NCI-H2107 treated with DMSO at 0.1 percent for 48 hours (cell line): ENCODE measurements at regions not wholly inside any gene's neighbourhood (a gene's known extent, or its start where the extent isn't known, plus 50 kb on each side); places are given as distances from the start of the nearest gene placed in this dataset.
"Not testable (repeated sequence)": the region's sequence is repeated elsewhere in the genome, so short reads cannot be mapped to it uniquely, and the experiment has no call there.

Experiments used
- DNase-seq: peaks from one replicate; lab custom pipeline; 2025; ENCODE audit not compliant: unreplicated experiment; lab: John Stamatoyannopoulos, UW

DNA sequence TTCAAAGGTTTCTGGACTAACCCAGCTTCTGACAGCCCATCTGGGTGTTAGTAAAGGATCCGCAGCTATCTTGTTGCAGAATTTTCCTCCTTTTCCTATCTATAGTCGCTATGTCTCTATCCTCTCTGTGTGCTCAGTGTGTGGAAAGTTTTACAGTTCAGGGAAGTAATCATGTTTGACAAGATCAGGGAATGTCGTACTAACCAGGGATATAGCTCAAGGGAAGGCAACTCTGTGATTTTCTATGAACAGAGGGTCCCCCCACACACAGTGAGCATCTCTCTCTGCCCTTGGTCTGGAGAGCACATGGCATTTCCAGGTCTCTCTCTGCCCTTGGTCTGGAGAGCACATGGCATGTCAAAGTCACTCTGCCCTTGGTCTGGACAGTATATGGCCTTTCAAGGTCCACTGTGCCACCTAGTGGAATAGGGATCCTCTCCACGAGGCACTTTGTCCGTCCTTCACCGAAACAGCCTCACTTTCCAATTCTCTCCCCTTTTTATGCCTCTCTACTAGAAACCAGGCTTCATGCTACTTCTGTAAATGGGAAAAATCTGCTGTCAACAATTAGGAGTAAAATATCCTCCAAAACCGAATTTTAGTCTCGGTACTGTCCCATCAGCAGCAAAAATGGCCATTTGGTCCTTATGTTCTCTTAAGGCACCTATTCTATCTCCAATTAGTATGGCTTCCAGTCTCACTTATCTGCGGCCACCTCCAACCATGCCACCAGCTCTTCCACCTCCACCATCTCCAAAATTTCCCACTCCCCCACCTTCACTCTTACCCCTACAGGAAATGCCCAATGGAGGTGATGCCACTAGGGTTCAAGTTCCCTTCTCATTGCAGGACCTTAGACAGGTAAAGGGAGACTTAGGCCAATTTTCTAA is 88.7 kb downstream of the IGLL5 start:
- DNase-seq: no peak

DNA sequence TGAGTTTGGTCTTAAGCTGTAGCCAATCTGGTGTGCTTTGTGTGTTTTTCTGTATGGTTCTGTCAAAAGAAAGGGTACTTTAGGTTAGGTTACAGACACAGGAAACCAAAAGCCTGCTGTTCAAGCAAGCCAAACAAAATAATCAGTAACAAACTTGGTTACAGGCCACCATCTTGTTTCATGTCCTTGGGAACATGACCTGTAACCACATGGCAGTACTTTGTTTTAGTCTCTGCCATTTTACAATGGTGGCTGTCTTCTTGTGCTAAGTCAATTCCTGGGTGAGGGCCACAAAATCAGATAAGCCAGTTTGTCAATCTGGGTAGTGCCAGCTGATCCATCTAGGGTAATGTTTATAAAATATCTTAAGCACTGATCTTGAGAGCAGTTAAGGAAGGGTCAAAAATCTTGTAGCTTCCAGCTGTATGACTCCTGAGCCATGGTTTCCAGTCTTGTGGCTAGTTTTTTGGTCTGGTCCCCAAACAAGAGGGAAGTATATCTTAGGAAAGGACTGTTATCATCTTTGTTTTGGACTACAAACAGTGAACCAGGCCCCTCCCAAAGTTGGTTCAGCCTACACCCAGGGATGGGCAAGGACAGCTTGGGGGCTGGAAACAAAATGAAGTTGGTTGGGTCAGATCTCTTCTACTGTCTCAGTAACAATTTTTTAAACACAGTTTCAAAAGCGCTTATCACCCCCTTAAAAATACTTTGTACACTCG is 90.0 kb downstream of the IGLL5 start:
- DNase-seq: no peak

DNA sequence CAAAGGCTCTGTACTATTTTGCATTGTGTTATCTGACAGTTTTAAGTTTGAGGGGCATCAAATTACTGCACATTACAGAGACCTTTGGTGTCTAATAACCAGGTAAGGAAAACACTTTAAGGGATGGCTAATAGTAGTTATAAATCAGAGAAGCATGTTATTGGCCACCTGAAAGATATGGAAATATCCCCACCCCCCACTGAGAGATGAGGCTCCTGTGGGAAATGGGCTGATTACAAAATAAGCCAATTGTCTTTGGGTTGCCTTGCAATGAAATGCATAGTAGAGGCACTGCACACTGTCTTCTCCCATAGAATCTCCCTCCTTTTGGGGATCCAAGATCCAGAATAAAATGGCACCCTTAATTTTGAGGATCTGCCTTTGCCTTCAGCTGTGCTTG is 91.0 kb downstream of the IGLL5 start:
- no peak for DNase-seq

DNA sequence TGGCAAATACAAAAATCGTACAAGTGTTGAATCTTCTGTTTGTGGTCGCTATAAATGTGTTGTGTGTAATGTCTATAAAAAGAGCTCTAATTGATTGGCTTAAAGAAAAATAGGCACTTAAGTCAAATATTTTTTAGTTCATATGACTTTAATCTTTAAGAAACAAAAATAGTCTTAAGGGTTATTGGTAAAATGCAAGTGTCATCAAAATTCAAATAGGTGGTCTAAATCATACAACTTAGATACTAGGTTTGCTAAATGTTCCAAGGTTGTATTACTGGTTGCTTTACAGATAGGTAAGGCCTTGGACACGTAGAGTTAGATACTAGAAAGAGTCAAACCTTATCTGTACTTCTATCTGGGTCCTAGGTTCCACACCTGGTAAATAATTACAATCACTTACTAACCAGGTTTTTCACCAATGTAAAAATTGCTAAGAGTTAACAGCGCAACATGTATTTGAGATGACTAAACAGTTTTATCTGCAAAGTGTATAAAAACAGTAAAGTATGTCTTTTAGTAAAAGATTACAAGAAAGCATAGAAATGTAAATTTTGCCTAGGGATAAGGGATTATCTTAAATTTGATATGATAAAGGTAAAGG is 91.1 kb upstream of the GNAZ start:
- no peak for DNase-seq

DNA sequence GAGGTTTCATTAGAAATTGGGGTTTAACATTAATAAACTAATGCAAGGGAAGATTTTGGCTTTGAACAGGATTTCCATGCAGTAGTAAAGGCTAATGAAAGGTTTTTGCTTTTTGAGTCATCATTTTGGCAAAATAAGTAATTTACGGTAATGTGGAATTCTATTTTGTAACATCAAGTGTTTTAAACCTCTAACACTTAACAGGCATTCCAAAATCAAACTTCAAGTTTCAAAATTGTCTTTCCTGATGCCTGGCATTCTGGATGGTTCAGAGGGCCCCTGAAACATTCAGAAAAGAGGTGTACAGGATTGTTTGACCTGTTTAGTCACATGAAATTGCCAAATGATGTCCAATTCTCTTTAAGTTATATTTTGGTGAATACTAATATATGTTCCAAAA is 90.4 kb upstream of the GNAZ start:
- no peak for DNase-seq

DNA sequence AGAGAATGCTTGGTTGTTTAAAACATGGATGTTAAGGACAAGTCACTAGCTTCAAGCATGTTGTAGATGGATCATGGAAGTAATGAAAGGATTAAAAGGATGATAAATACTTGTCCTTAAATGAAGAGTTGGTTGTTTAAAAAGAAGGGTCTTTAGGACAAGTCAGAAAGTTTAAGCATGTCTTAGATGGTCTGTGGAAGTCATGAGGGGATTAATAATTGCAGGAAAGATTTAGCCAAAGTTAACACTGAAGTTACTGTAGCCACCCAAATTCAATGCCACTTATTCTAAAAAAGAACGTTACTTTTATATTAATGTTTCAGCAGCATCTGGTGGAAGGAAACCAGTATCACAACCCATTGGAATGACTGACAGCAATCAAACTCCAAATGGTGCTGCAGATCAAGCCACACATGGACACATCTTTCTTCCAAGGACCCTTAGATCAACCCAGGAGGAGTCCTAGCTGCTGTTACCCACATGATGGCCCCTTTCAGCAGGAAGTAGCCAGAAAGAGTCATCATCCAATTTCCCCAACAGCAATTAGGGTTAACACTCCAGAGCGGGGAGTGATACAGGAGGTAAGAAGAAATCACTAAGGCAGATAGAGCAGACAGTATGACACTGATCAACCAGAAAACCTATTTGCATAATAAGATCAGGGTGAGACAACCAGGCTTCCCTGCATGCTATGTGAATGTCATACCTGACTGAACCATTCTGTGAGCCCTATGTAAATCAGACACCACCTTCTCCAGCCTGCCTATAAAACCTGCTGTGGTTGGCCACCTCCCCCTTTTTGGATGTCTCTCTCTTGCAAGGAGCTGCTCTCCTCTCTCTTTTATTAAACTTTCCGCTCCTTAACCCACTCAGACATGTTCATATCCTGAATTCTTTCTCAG is 88.4 kb upstream of the GNAZ start:
- DNase-seq: no peak

DNA sequence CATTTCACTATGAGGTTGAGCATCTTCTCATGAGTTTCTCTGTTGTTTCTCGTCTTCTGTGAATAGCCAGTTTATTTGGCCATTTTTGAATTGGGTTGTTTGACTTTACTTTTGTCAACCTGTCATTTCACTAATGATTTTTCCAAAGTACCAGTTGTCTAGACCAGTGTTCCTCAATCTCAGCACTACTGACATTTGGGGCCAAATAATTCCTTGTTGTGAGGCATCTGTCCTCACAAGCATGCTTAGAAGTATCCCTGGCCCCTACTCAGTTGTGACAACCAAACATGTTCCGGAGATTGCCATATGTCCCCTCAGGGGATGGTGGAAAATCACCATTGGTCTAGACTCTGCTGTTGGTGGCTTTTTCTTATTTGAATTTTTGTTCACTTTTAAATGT is 87.7 kb upstream of the GNAZ start:
- DNase-seq: no peak

DNA sequence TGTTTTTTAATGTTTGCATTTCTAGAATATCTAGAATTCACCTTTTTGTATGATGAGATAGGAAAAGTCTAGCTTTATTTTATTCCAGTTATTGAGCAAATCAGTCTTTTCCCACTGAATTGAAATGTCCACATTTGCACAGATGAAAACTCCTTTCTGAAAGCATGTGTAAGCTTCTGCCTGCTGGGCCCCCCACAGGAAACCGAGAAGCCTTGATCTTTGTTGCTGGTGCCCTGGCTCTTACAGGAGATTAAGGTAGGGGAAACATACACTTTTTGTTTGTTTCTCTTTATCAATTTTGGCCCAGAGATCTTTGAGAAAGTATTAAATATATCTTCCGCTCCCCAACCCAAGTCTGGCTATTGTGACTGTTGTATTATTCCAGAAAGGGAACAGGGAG is 87.2 kb upstream of the GNAZ start:
- no peak for DNase-seq

DNA sequence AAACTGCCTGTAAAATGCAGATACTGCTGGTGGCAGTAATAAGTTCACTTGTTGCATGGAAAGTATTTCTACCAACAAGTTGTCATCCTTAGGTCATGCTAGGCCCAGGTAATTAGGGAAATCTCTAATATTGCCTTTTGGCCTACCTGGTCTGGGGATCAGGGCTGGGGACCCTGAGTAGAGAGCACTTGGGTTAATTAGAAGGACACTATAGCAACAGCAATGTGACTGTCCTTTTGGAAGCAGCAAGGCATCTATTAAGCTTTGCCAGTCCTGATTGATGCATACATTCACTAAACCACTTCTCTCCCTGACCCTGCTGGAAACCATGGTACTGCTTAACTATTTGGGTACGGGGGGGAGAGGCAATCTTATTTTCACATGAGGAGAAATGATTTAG is 86.5 kb upstream of the GNAZ start:
- no peak for DNase-seq

DNA sequence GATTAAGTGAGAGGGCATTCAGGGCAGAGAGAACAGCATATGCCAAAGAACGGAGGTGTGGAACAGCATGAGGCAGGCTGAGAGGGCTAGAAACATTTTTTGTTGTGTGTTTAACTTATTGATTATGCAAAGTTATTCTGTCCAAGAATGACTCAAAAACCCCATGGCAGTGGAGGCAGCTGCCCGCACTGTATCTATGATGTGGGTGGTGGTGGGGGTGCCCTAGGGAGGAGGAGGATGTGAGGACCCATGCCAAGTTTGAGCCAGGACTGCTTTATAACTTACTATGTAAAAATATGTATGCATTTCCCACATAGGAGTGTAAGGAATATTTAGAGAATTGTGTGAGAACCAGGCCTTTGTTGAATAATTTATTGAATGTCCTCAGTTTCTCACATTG is 85.4 kb upstream of the GNAZ start:
- DNase-seq: no peak

DNA sequence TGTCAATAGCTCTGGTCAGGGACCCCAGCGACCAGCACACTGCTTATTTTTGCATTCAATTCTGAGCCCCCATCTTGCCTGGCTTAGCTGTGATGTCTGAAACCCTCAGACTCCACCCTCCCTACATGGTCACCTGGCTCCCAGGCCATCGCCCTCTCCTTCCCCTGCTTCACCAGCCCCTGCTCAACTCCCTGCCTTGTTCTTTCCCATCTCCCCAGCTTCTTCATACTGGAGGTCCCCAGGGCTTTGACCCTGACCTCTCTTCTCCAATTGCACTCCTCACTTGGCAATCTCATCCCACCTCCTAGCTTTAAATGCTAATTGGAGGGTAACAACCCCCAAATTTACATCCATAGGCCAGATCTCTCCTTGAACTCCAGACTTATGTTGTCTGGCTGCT is 84.3 kb upstream of the GNAZ start:
- no peak for DNase-seq

DNA sequence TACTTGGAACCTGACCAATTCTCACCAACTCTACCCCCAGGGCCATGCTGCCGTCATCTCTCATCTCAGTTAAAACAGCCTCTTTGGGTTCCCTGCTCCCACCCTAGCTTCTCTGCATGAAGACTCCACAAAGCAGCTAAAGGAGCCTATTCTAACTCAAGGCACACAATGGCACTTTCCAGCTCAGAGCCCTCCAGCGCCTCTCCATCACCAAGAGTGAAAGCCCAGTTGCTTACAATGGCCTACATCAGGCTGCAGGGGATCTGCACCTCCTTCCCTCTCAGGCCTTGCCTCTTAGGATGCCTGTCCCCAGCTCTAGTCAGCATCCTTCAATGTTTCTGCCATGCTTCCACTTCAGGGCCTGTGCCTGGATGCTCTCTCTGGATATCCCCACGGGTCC is 83.7 kb upstream of the GNAZ start:
- no peak for DNase-seq

DNA sequence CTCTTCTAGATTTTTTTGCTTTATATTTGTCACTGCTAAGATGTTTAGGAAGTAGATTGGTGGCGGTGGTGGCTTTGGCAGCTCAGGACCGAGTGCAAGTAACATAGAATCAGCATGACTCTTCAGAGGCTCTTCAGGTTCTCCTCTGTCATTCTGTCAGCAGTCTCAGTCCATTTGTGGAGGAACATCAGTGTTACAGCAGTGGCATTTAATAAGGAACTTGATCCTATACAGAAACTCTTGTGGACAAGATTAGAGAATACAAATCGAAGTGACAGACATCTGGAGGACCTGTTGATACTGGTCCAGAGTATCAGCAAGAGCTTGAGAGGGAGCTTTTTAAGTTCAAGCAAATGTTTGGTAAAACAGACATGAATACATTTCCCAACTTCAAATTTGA is 82.2 kb upstream of the GNAZ start:
- DNase-seq: no peak

DNA sequence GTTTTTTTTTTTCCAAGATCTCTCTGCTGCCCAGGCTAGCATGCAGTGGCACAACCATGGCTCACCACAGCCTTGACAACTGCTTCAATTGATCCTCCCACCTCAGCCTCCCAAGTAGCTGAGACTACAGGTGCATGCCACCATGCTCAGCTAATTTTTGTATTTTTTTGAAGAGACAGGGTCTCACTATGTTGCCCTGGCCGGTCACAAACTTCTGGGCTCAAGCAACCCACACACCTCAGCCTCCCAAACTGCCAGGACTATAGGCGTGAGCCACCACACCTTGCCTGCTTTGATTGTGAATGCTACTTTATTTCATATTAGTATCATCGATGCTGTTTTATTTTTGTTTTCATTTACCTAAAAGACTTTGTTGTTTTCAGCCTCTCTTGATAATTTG is 81.5 kb upstream of the GNAZ start:
- no peak for DNase-seq

DNA sequence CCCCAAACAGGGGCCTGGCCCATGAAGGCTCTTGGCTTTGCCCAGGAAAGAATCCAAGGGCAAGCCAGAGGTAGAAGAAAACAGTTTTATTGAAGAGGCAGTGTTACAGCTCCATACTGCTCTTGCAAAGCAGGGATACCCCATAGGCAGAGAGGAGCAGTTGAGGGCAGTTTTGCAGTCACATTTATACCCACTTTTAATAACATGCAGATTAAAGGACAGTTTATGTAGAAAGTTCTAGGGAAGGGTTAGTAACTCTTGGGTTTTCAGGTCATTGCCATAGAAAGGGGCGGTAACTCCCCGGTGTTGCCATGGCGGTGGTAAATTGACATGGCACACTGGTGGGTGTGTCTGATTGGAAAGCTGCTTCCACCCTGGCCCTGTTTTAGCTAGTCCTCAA is 80.5 kb upstream of the GNAZ start:
- DNase-seq: no peak

DNA sequence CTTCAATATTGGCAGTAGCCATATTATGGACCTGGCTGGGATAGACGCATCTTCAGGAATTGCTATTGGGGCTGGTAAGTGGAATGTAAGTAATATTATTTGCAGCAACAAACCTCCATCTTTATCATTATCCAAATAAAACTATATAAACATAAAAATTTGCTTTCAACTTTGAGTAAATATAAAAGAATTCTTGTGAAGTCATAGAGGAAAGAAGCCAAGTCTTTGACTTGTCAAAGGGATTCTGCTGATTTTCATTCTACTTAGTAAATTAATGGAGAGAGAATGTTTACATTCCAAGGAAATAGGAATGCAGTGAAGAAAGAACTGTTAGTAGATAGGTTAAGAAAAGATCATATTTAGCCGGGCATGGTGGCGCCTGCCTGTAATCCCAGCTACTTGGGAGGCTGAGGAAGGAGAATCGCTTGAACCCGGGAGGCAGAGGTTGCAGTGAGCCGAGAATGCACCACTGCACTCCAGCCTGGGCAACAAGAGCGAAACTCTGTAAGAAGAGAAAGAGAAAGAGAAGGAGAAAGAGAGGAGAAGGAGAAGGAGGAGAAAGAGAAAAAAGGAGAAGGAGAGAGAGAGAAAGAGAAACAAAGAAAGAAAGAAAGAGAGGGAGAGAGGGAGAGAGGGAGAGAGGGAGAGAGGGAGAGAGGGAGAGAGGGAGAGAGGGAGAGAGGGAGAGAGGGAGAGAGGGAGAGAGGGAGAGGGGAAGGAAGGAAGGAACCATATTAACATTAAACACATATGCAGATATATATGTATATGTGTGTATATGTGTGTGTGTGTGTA is 79.4 kb upstream of the GNAZ start:
- not testable (repeated sequence) for DNase-seq

DNA sequence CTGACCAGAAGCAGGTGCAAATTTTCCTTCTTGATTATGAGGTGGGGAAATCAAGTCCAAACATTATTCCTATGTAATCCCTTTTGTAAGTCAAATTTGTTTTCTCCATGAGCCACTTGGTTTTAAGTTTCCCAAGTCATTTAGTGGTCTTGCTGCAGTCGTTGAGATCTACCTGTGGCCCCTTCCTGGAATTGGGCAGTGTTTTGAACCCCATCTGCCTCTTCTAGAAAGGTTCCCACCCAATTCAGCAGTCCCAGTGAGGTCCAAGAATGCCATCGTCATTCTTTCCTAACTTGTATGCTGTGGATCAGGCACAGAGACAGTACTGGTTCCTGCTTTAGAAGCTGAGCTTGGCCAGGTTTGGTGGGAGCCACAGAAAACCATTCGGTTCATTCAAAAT is 77.8 kb upstream of the GNAZ start:
- no peak for DNase-seq

DNA sequence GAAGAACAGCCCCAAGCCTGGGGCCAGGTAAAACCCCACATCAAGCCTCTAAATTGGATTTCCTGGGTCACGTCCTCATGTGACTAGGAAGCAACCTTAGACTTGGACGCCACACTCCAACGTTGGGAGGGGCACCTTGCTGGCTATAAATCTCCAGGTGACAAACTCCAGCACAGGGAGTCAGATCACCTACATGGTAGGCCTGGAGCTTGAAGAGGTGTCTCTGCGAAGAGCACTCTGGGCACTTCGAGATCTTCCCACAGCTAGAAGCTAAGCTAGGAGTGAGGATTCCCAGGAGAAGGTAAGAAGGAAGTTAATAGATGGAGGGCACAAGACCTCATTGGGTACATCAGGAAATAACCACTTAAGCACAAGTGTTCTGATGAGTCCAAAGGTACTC is 77.1 kb upstream of the GNAZ start:
- no peak for DNase-seq

DNA sequence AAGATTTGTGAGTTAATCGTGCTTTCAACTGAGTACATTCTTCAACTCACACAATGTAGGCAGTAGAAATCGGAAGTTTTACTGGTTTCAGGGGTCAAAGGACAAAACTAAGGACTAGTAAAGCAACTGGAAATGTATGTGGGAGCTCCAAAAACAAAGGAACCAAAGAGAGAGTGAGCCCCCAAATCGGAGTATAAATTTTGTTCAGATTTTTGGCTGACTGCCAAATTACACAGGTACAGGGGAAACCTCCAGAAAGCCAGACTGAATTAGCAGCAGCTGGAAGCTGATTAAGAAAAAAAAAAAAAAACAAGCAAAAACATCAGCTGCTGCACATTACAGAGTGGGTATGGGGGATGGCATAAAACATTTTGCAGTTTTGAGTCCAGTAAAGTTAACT is 75.2 kb upstream of the GNAZ start:
- DNase-seq: no peak

DNA sequence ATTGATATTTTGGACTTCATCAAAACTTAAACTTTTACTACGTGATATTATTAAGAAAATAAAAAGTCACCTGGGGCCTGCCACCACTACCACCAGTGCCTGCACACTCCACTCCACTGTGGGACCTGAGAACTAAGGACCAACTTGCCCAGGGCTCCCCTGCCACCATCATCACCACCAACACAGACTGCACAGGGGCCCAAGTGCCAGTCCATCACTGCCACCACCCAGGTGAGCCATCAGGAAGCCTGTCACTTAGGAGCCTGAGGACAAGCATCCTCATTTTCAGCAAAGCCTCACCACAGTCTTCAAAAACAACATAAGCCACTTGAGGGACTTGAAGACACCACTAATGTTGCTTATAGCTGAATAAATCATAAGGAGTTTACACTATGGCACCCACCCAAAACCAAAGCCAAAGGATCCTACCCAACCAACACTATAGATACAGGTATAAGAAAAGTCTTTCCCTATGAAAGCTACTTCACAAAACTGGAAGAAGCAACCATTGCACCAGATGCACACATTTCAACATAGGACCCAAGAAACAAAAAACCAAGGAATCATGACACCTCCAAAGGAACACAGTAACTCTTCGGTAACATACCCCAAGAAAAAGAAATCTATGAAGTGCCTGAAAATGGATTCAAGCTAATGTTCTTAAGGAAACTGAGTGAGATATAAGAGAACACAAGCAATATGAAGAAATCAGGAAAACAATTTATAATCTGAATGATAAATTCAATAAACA is 73.6 kb upstream of the GNAZ start:
- DNase-seq: no peak
